ENCODE measurements at regions not wholly inside any gene's neighbourhood (a gene's known extent, or its start where the extent isn't known, plus 50 kb on each side); places are given as distances from the start of the nearest gene placed in this dataset.

- TF ChIP-seq CTCF (IDR thresholded peaks at IDR 0.05), result no peak
- no peak for TF ChIP-seq POLR2A (IDR thresholded peaks at IDR 0.05)
Measured at GRCh38 chr11:95521862-95522261, 267.7 kb downstream of the FAM76B start.

All from Peyer's patch (tissue), 4 donors.